H1 (cell line): ENCODE measurements at regions not wholly inside any gene's neighbourhood (a gene's known extent, or its start where the extent isn't known, plus 50 kb on each side); places are given as distances from the start of the nearest gene placed in this dataset.
A peak's percentile ranks its signal among the peaks of the same experiment; 100 is the strongest.

ENCODE experiments used
- CTCF ChIA-PET: fragments of 300-600 bp; sonication (Branson Sonifier 250); formaldehyde crosslinking; loops from one replicate; lab custom pipeline; 2021; ENCODE audit not compliant: partially characterized antibody; lab: Charles Lee
- POLR2A ChIA-PET: fragments of 300-600 bp; sonication (Branson Sonifier 250); formaldehyde crosslinking; loops from one replicate; lab custom pipeline; 2021; ENCODE audit warnings: inconsistent platforms; ENCODE audit not compliant: partially characterized antibody; lab: Charles Lee
- DNase-seq, 2 experiments: peaks; one replicate each; pipeline versions ENCODE4 v3.0.0 to v3.0.0-alpha.2; 2010 to 2022; ENCODE audit warnings: low spot score in 2 of 2, low read depth in 1 of 2, mixed read lengths in 1 of 2
- FAIRE-seq: peaks from 2 replicates; lab custom pipeline; 2011; peaks lifted over from hg19 to GRCh38; lab: Jason Lieb, UNC
- H2AFZ ChIP-seq: 2 replicates; pipeline ENCODE4 v1.8.1; 2012; ENCODE audit warnings: low read length, inconsistent platforms
- H2AK5ac ChIP-seq: 2 replicates; pipeline ENCODE4 v1.6.1; 2013; ENCODE audit warnings: low read depth, low read length
- H2BK120ac ChIP-seq: replicated peaks from 2 replicates; pipeline ENCODE3; 2013; ENCODE audit warnings: low read depth, low read length, inconsistent platforms
- H2BK12ac ChIP-seq: 2 replicates; pipeline ENCODE4 v1.6.1; 2013; ENCODE audit warnings: low read depth, low read length
- H2BK15ac ChIP-seq: 2 replicates; pipeline ENCODE4 v1.6.1; 2013; ENCODE audit warnings: low read length
- H2BK20ac ChIP-seq: 2 replicates; pipeline ENCODE4 v1.6.1; 2013; ENCODE audit warnings: low read length
- H2BK5ac ChIP-seq: 2 replicates; pipeline ENCODE4 v1.6.1; 2013; ENCODE audit warnings: low read depth, low read length
- H3K14ac ChIP-seq: 2 replicates; pipeline ENCODE4 v1.6.1; 2013; ENCODE audit warnings: inconsistent platforms; ENCODE audit not compliant: insufficient read length
- H3K18ac ChIP-seq: 2 replicates; pipeline ENCODE4 v1.6.1; 2013; ENCODE audit warnings: low read length; ENCODE audit errors: extremely low read depth
- H3K23ac ChIP-seq: 2 replicates; pipeline ENCODE4 v1.6.1; 2013; ENCODE audit warnings: inconsistent platforms; ENCODE audit not compliant: insufficient read length
- H3K23me2 ChIP-seq: 2 replicates; pipeline ENCODE4 v1.6.1; 2013; ENCODE audit warnings: low read depth, low read length
- H3K27ac ChIP-seq: 2 replicates; pipeline ENCODE4 v1.6.1; 2011; ENCODE audit warnings: low read depth, low read length, inconsistent platforms
- H3K27me3 ChIP-seq, 4 experiments: replicated peaks in 1 of 4; 1 replicate in 1 of 4; 2 replicates in 3 of 4; pipeline versions ENCODE4 v1.6.1 to v1.8.1; 2011 to 2013; ENCODE audit warnings: low read length in 3 of 4, mild to moderate bottlenecking in 3 of 4, inconsistent platforms in 2 of 4, mixed read lengths in 2 of 4, moderate library complexity in 1 of 4; ENCODE audit not compliant: control insufficient read depth in 3 of 4, insufficient read depth in 3 of 4; ENCODE audit errors: extremely low read depth in 1 of 4
- H3K36me3 ChIP-seq, 4 experiments: 2 replicates each; pipeline versions ENCODE4 v1.6.1 to v1.8.1; 2011 to 2013; ENCODE audit warnings: mild to moderate bottlenecking in 4 of 4, low read length in 3 of 4, moderate library complexity in 2 of 4, control low read depth in 1 of 4, inconsistent platforms in 1 of 4; ENCODE audit not compliant: insufficient read depth in 4 of 4, control insufficient read depth in 2 of 4
- H3K4ac ChIP-seq: replicated peaks from 2 replicates; pipeline ENCODE3; 2013; ENCODE audit warnings: low read length, low read depth, mixed read lengths, inconsistent platforms; ENCODE audit not compliant: insufficient read length
- H3K4me1 ChIP-seq, 4 experiments: replicated peaks in 1 of 4; 1 replicate in 1 of 4; 2 replicates in 3 of 4; pipeline versions ENCODE4 v1.6.1 to v1.8.1; 2011 to 2013; ENCODE audit warnings: low read length in 3 of 4, inconsistent platforms in 2 of 4, mixed read lengths in 1 of 4; ENCODE audit not compliant: insufficient read depth in 4 of 4, control insufficient read depth in 3 of 4
- H3K4me2 ChIP-seq, 2 experiments: 2 replicates each; pipeline versions ENCODE4 v1.6.1 to v1.8.1; 2011 to 2013; ENCODE audit warnings: low read depth in 2 of 2, low read length in 2 of 2, control low read depth in 1 of 2, inconsistent platforms in 1 of 2, mild to moderate bottlenecking in 1 of 2; ENCODE audit not compliant: insufficient read depth in 1 of 2
- H3K4me3 ChIP-seq, 4 experiments: fragments of 200-600, 300-600 bp in 1 of 4; sonication (generic), shearing (Covaris generic), sonication (Bioruptor Twin) in 1 of 4; 2 replicates each; pipeline versions ENCODE4 v1.5.1 to v1.8.1; 2011 to 2016; ENCODE audit warnings: low read length in 4 of 4, low read depth in 3 of 4, control low read depth in 2 of 4, inconsistent platforms in 2 of 4, mild to moderate bottlenecking in 2 of 4, mixed read lengths in 1 of 4, moderate library complexity in 1 of 4; ENCODE audit not compliant: insufficient read depth in 2 of 4; ENCODE audit errors: extremely low read depth in 1 of 4
- H3K56ac ChIP-seq: replicated peaks from 2 replicates; pipeline ENCODE3; 2013; ENCODE audit warnings: low read depth, mild to moderate bottlenecking, mixed read lengths, low read length, inconsistent platforms; ENCODE audit not compliant: insufficient read length
- H3K79me1 ChIP-seq: 2 replicates; pipeline ENCODE4 v1.6.1; 2013; ENCODE audit warnings: low read depth, low read length, control low read depth
- H3K79me2 ChIP-seq, 2 experiments: 2 replicates each; pipeline versions ENCODE4 v1.6.1 to v1.8.1; 2012 to 2013; ENCODE audit warnings: low read length in 2 of 2, mild to moderate bottlenecking in 2 of 2, inconsistent platforms in 1 of 2; ENCODE audit not compliant: insufficient read depth in 2 of 2, control insufficient read depth in 1 of 2
- H3K9ac ChIP-seq, 4 experiments: replicated peaks in 1 of 4; 1 replicate in 1 of 4; 2 replicates in 3 of 4; pipeline versions ENCODE4 v1.6.1 to v1.8.1; 2011 to 2013; ENCODE audit warnings: low read depth in 3 of 4, low read length in 3 of 4, control low read depth in 2 of 4, mild to moderate bottlenecking in 2 of 4, moderate library complexity in 2 of 4, inconsistent platforms in 1 of 4; ENCODE audit errors: extremely low read depth in 1 of 4
- H3K9me3 ChIP-seq, 2 experiments: 2 replicates each; pipeline versions ENCODE4 v1.6.1 to v1.8.1; 2012 to 2013; ENCODE audit warnings: mild to moderate bottlenecking in 2 of 2, moderate library complexity in 2 of 2, control low read depth in 1 of 2, inconsistent platforms in 1 of 2, low read depth in 1 of 2, low read length in 1 of 2, mixed read lengths in 1 of 2; ENCODE audit not compliant: insufficient read depth in 2 of 2
- H4K20me1 ChIP-seq, 2 experiments: replicated peaks in 1 of 2; 2 replicates each; pipeline versions ENCODE3 to v1.8.1; 2011 to 2013; ENCODE audit warnings: inconsistent platforms in 2 of 2, low read length in 2 of 2, mild to moderate bottlenecking in 1 of 2; ENCODE audit not compliant: insufficient read depth in 2 of 2, control insufficient read depth in 1 of 2
- H4K5ac ChIP-seq: 2 replicates; pipeline ENCODE4 v1.6.1; 2013; ENCODE audit warnings: low read length, low read depth, mixed read lengths, inconsistent platforms; ENCODE audit not compliant: insufficient read length
- H4K8ac ChIP-seq: 2 replicates; pipeline ENCODE4 v1.8.0; 2013; ENCODE audit warnings: mild to moderate bottlenecking, moderate library complexity, low read length, inconsistent platforms; ENCODE audit not compliant: insufficient read depth; ENCODE audit errors: extremely low read depth
- H4K91ac ChIP-seq: replicated peaks from 2 replicates; pipeline ENCODE3; 2013; ENCODE audit warnings: low read length, mixed read lengths, inconsistent platforms; ENCODE audit not compliant: insufficient read length
- CHD1 ChIP-seq: IDR thresholded peaks from 2 replicates; pipeline ENCODE4 v1.6.1; 2012; ENCODE audit warnings: low read depth, low read length, improper control_type of control experiment
- CTCF ChIP-seq, 3 experiments: IDR thresholded peaks; 1 replicate in 2 of 3; 2 replicates in 1 of 3; pipeline versions ENCODE4 v1.5.1 to v1.6.1; 2011; ENCODE audit warnings: low read length in 3 of 3, mild to moderate bottlenecking in 3 of 3, inconsistent platforms in 2 of 3, low read depth in 1 of 3, moderate library complexity in 1 of 3; ENCODE audit not compliant: insufficient read depth in 1 of 3; ENCODE audit errors: control extremely low read depth in 1 of 3
- E2F6 ChIP-seq: IDR thresholded peaks from 2 replicates; pipeline ENCODE4 v1.6.1; 2012; ENCODE audit warnings: inconsistent platforms
- EP300 ChIP-seq, 2 experiments: IDR thresholded peaks; 1 replicate in 1 of 2; 2 replicates in 1 of 2; pipeline ENCODE4 v1.6.1; 2011 to 2012; ENCODE audit warnings: low read depth in 2 of 2, low read length in 2 of 2, mild to moderate bottlenecking in 2 of 2, borderline replicate concordance in 1 of 2, inconsistent platforms in 1 of 2, moderate library complexity in 1 of 2
- FOSL1 ChIP-seq: IDR thresholded peaks from 2 replicates; pipeline ENCODE4 v1.6.1; 2011; ENCODE audit warnings: mild to moderate bottlenecking, low read depth, low read length, moderate library complexity; ENCODE audit not compliant: insufficient read depth
- GABPA ChIP-seq: IDR thresholded peaks from 2 replicates; pipeline ENCODE4 v1.6.1; 2011; ENCODE audit warnings: mild to moderate bottlenecking, low read length, moderate library complexity, borderline replicate concordance; ENCODE audit not compliant: insufficient read depth
- HDAC2 ChIP-seq, 2 experiments: fragments of 300-600 bp in 1 of 2; sonication (generic) in 1 of 2; IDR thresholded peaks; 2 replicates each; pipeline ENCODE4 v1.6.1; 2011 to 2012; ENCODE audit warnings: low read depth in 2 of 2, low read length in 2 of 2, mild to moderate bottlenecking in 2 of 2, moderate library complexity in 2 of 2, borderline replicate concordance in 1 of 2, inconsistent platforms in 1 of 2
- JUND ChIP-seq: IDR thresholded peaks from 2 replicates; pipeline ENCODE4 v1.6.1; 2011; ENCODE audit warnings: mild to moderate bottlenecking, improper control_type of control experiment, low read length
- SP4 ChIP-seq: IDR thresholded peaks from 2 replicates; pipeline ENCODE4 v1.6.1; 2012; ENCODE audit warnings: low read length, inconsistent platforms
- SUZ12 ChIP-seq: fragments of 200-600 bp; sonication (generic); IDR thresholded peaks from 2 replicates; pipeline ENCODE4 v1.6.1; 2012; ENCODE audit warnings: mild to moderate bottlenecking, inconsistent platforms, low read length, moderate library complexity, mixed read lengths
- TAF1 ChIP-seq: IDR thresholded peaks from 2 replicates; pipeline ENCODE4 v1.6.1; 2011; ENCODE audit warnings: mild to moderate bottlenecking, low read depth, low read length
- TAF7 ChIP-seq: optimal IDR thresholded peaks from 2 replicates; pipeline ENCODE3; 2011; ENCODE audit warnings: low read depth, mild to moderate bottlenecking, inconsistent platforms, low read length, moderate library complexity, borderline replicate concordance
- WGBS, 2 experiments: shearing (Covaris generic) in 1 of 2; methylation state at CpG; one replicate each; pipeline versions ENCODE4 v1.1.6 to v1.1.7; 2013 to 2015; ENCODE audit warnings: low lambda C conversion rate in 2 of 2, mixed read lengths in 2 of 2, inconsistent platforms in 1 of 2, low coverage in 1 of 2, missing lambda C conversion rate in 1 of 2; ENCODE audit not compliant: insufficient replicate concordance in 2 of 2, insufficient coverage in 1 of 2, insufficient read length in 1 of 2; ENCODE audit errors: extremely low coverage in 1 of 2, missing lambda C conversion rate in 1 of 2; 5-methylcytosine and 5-hydroxymethylcytosine counted together

GRCh38 chr2:238997137-238997390 is 149.2 kb downstream of the TWIST2 start:
- Histone ChIP-seq H4K5ac (no peak overlapping the region), H3K9me3 (peaks cover 4 to 14% of the 10 kb centered on the region in 2 experiments; a peak in 3 of 4 replicates), H2BK15ac (no peak overlapping the region), H2AFZ (no peak overlapping the region), H3K9ac (no peak overlapping the region), H4K20me1 (no peaks in the 10 kb centered on the region), H3K4me3 (no peak overlapping the region), H3K27me3 (no peaks in the 10 kb centered on the region; a peak in 1 of 7 replicates), H3K36me3 (no peaks in the 10 kb centered on the region), H3K79me2 (no peaks in the 10 kb centered on the region), H2BK12ac (no peak overlapping the region), H3K4me1 (no peaks in the 10 kb centered on the region), H2BK5ac (no peak overlapping the region), H3K56ac (no peak overlapping the region), H4K8ac (0 out of 2 replicates have a peak overlapping the region, but pooled peaks have one; percentile 25), H3K4ac (no peak overlapping the region), H3K14ac (no peak overlapping the region), H2BK20ac (no peak overlapping the region), H2AK5ac (no peak overlapping the region), H3K79me1 (no peaks in the 10 kb centered on the region), H3K27ac (no peak overlapping the region), H2BK120ac (no peak overlapping the region), H3K18ac (no peak overlapping the region), H4K91ac (no peak overlapping the region), H3K23me2 (no peaks in the 10 kb centered on the region), H3K23ac (no peak overlapping the region), H3K4me2 (no peak overlapping the region)
- FAIRE-seq (no peak), DNase-seq (no peak)
- no peak for TF ChIP-seq CHD1
- TF ChIP-seq EP300 (IDR thresholded peaks at IDR 0.05; ENCODE audit: borderline replicate concordance in 1 of 2, low read depth in 2 of 2, low read length in 2 of 2), result no peak
- TF ChIP-seq GABPA, result no peak
- no peak for TF ChIP-seq E2F6
- TF ChIP-seq TAF1, result no peak
- TF ChIP-seq FOSL1, result no peak
- TF ChIP-seq TAF7, result no peak
- no peak for TF ChIP-seq JUND
- no peak for TF ChIP-seq SUZ12
- no peak for TF ChIP-seq SP4
- no peak for TF ChIP-seq CTCF (IDR thresholded peaks at IDR 0.05; ENCODE audit: control extremely low read depth in 1 of 3, insufficient read depth in 1 of 3, low read depth in 1 of 3, low read length in 3 of 3)
- no peak for TF ChIP-seq HDAC2 (IDR thresholded peaks at IDR 0.05; ENCODE audit: borderline replicate concordance in 1 of 2, low read depth in 2 of 2, low read length in 2 of 2)
- ChIA-PET CTCF (no interaction called here), POLR2A (no interaction called here)
- 96% methylated on average over 10 of the region's 10 CpGs; no CpG with 5 or more reads in 1 of the 2 experiments for WGBS, 2 experiments
